Esophagus muscularis mucosa (tissue), 4 donors: ENCODE measurements at regions not wholly inside any gene's neighbourhood (a gene's known extent, or its start where the extent isn't known, plus 50 kb on each side); places are given as distances from the start of the nearest gene placed in this dataset.

ENCODE experiments used
- EP300 ChIP-seq: sonication (generic); formaldehyde crosslinking; IDR thresholded peaks from one replicate; pipeline ENCODE4 v1.6.1; 2017; ENCODE audit warnings: antibody characterized with exemption
- POLR2A ChIP-seq: fragments of 450-650 bp; IDR thresholded peaks from one replicate; pipeline ENCODE4 v1.6.1; 2017; ENCODE audit warnings: antibody characterized with exemption, moderate library complexity, mild to moderate bottlenecking, low read depth
- POLR2AphosphoS5 ChIP-seq, 2 donors: sonication (generic); formaldehyde crosslinking; IDR thresholded peaks; one replicate each; pipeline ENCODE4 v1.6.1; 2017; ENCODE audit warnings: antibody characterized with exemption in 2 of 2
- TF ChIP-seq, protein P1 (sequence below), 3 experiments: fragments of 200-600 bp in 2 of 3; fragments of 450-650 bp in 1 of 3; sonication (generic) in 2 of 3; IDR thresholded peaks; one replicate each; pipeline ENCODE4 v1.5.1; 2017 to 2019; ENCODE audit warnings: antibody characterized with exemption in 3 of 3, mild to moderate bottlenecking in 2 of 3, moderate library complexity in 1 of 3

- TF ChIP-seq, protein P1, sequence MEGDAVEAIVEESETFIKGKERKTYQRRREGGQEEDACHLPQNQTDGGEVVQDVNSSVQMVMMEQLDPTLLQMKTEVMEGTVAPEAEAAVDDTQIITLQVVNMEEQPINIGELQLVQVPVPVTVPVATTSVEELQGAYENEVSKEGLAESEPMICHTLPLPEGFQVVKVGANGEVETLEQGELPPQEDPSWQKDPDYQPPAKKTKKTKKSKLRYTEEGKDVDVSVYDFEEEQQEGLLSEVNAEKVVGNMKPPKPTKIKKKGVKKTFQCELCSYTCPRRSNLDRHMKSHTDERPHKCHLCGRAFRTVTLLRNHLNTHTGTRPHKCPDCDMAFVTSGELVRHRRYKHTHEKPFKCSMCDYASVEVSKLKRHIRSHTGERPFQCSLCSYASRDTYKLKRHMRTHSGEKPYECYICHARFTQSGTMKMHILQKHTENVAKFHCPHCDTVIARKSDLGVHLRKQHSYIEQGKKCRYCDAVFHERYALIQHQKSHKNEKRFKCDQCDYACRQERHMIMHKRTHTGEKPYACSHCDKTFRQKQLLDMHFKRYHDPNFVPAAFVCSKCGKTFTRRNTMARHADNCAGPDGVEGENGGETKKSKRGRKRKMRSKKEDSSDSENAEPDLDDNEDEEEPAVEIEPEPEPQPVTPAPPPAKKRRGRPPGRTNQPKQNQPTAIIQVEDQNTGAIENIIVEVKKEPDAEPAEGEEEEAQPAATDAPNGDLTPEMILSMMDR (IDR thresholded peaks at IDR 0.05): no peak
- TF ChIP-seq EP300 (no peak), POLR2A (no peak), POLR2AphosphoS5 (IDR thresholded peaks at IDR 0.05) (no peak)
These were observed 126.9 kb upstream of the DNAH14 start for GRCh38 chr1:224802617-224803016.
